ENCODE measurements at regions not wholly inside any gene's neighbourhood (a gene's known extent, or its start where the extent isn't known, plus 50 kb on each side); places are given as distances from the start of the nearest gene placed in this dataset.

GRCh38 chr10:80921032-80921431 lies 383.3 kb downstream of the SH2D4B start (continued):
- TF ChIP-seq RXRA (IDR thresholded peaks at IDR 0.05; ENCODE audit: insufficient read depth, low read depth, low read length) = no peak
